ENCODE measurements at regions not wholly inside any gene's neighbourhood (a gene's known extent, or its start where the extent isn't known, plus 50 kb on each side); places are given as distances from the start of the nearest gene placed in this dataset.

- H4K20me1 ChIP-seq (ENCODE audit: insufficient read depth, low read length) = no peaks in the 10 kb centered on the region
- no peak overlapping the region for H3K4me2 ChIP-seq (ENCODE audit: low read depth, low read length)
- no peak overlapping the region for H2BK20ac ChIP-seq (ENCODE audit: low read depth, low read length)
- whole genome bisulfite sequencing, 2 experiments (ENCODE audit: extremely low coverage in 2 of 2, insufficient read length in 1 of 2) = 40% methylated on average over 1 of the region's 10 CpGs; no CpG with 5 or more reads in 1 of the 2 experiments
- H3K36me3 ChIP-seq (ENCODE audit: control insufficient read depth, insufficient read depth, low read length) = no peaks in the 10 kb centered on the region
- no peak overlapping the region for H2AK9ac ChIP-seq (replicated peaks; ENCODE audit: low read depth, low read length, poor library complexity)
- ChIA-PET POLR2A (ENCODE audit: unreplicated experiment) (no interaction called here), CTCF (no interaction called here)
- H3K18ac ChIP-seq (ENCODE audit: low read depth, low read length) = no peak overlapping the region
- DNase-seq (no peak), ATAC-seq (ENCODE audit: low read depth) (no peak)
- intact Hi-C loops (cut with micrococcal nuclease) (no loop called here), in situ Hi-C loops (cut with MboI; ENCODE audit: low sequenced_read_pairs) (no loop called here), dilution Hi-C loops (cut with HindIII; ENCODE audit: low sequenced_read_pairs, unreplicated experiment) (no loop called here)
- no peaks in the 10 kb centered on the region for H3K27me3 ChIP-seq (ENCODE audit: control insufficient read depth, insufficient read depth, low read length)
- no peaks in the 10 kb centered on the region for H3K9me1 ChIP-seq (ENCODE audit: insufficient read depth, low read length)
- H3K4ac ChIP-seq (ENCODE audit: low read depth, low read length) = no peak overlapping the region
- no peak for TF ChIP-seq CHD1 (IDR thresholded peaks at IDR 0.05; ENCODE audit: low read depth, low read length)
- no peak for TF ChIP-seq FOS (IDR thresholded peaks at IDR 0.05; ENCODE audit: low read depth, low read length)
- no peak for TF ChIP-seq POLR2A (IDR thresholded peaks at IDR 0.05; ENCODE audit: low read depth, low read length)
- no peak for TF ChIP-seq RAD21 (IDR thresholded peaks at IDR 0.05; ENCODE audit: low read length)
- TF ChIP-seq, protein P1, sequence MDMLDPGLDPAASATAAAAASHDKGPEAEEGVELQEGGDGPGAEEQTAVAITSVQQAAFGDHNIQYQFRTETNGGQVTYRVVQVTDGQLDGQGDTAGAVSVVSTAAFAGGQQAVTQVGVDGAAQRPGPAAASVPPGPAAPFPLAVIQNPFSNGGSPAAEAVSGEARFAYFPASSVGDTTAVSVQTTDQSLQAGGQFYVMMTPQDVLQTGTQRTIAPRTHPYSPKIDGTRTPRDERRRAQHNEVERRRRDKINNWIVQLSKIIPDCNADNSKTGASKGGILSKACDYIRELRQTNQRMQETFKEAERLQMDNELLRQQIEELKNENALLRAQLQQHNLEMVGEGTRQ (IDR thresholded peaks at IDR 0.05; ENCODE audit: low read depth, low read length) = no peak
- TF ChIP-seq RFX5 (IDR thresholded peaks at IDR 0.05; ENCODE audit: low read depth, low read length) = no peak
- no peak for TF ChIP-seq MXI1 (IDR thresholded peaks at IDR 0.05; ENCODE audit: borderline replicate concordance, low read depth, low read length)
- TF ChIP-seq CTCF (conservative IDR thresholded peaks at IDR 0.05; ENCODE audit: low read depth, low read length) = no peak
- TF ChIP-seq BHLHE40 (IDR thresholded peaks at IDR 0.05; ENCODE audit: low read depth, low read length) = no peak
- TF ChIP-seq CEBPB (IDR thresholded peaks at IDR 0.05; ENCODE audit: low read depth, low read length) = no peak
- TF ChIP-seq SMC3 (IDR thresholded peaks at IDR 0.05; ENCODE audit: low read depth, low read length) = no peak
- no peak overlapping the region for H4K8ac ChIP-seq (ENCODE audit: low read depth in 2 of 2, low read length in 2 of 2)
- no peak overlapping the region for H2AK5ac ChIP-seq (ENCODE audit: low read depth, low read length)
- H3K27ac ChIP-seq (ENCODE audit: insufficient read depth, low read length) = no peak overlapping the region
- H2BK15ac ChIP-seq (ENCODE audit: low read depth, low read length) = no peak overlapping the region
- H3K9me3 ChIP-seq (ENCODE audit: control insufficient read depth, insufficient read depth, low read length) = peaks cover 6% of the 10 kb centered on the region; the same call in 1 of the 2 replicates
- no peak overlapping the region for H4K5ac ChIP-seq (ENCODE audit: low read depth, low read length)
- H2BK120ac ChIP-seq (ENCODE audit: low read depth, low read length) = no peak overlapping the region
- no peak overlapping the region for H3K23ac ChIP-seq (ENCODE audit: low read depth, low read length)
- H4K91ac ChIP-seq (ENCODE audit: insufficient read depth, low read depth, low read length) = no peak overlapping the region
- no peaks in the 10 kb centered on the region for H3K4me1 ChIP-seq (ENCODE audit: control insufficient read depth, insufficient read depth, low read length)
- no peak overlapping the region for H3K9ac ChIP-seq (ENCODE audit: low read depth, low read length)
- no peak overlapping the region for H3K4me3 ChIP-seq (ENCODE audit: insufficient read depth, low read depth, low read length)
- no peak overlapping the region for H2AFZ ChIP-seq (replicated peaks; ENCODE audit: low read length, poor library complexity)
- H2BK5ac ChIP-seq (ENCODE audit: low read depth, low read length, poor library complexity, severe bottlenecking) = no peak overlapping the region
- no peak overlapping the region for H3K14ac ChIP-seq (replicated peaks; ENCODE audit: low read depth, low read length)
- no peaks in the 10 kb centered on the region for H3K79me1 ChIP-seq (ENCODE audit: low read depth in 1 of 2, low read length in 2 of 2)
- BruUV-seq (replicated peaks) = no TSS peak
- no peak overlapping the region for H3K56ac ChIP-seq (ENCODE audit: extremely low read depth, insufficient read depth, low read length)
These were observed 989.4 kb downstream of the GRID1 start for GRCh38 chr10:85377029-85377806.
